A549 (cell line): ENCODE measurements at regions not wholly inside any gene's neighbourhood (a gene's known extent, or its start where the extent isn't known, plus 50 kb on each side); places are given as distances from the start of the nearest gene placed in this dataset.

Experiments used
- ATAC-seq, 2 experiments: fragments of 200-7000 bp in 1 of 2; fragments of >200 bp in 1 of 2; cut with Nextera tagmentation in 1 of 2; cut with Tn5 transposase in 1 of 2; 3 replicates each; pipeline versions ENCODE4 v1.8.0 to v1.9.1; 2018 to 2020; ENCODE audit warnings: mild to moderate bottlenecking in 1 of 2, moderate library complexity in 1 of 2
- CTCF ChIA-PET: fragments of 300-600 bp; sonication (Branson Sonifier 250); formaldehyde crosslinking; extraction: SDS; loops from one replicate; lab custom pipeline; 2021; ENCODE audit warnings: antibody characterized with exemption, inconsistent platforms; lab: Yijun Ruan, JAX
- POLR2A ChIA-PET: fragments of 350-600 bp; formaldehyde crosslinking; extraction: SDS; loops from one replicate; lab custom pipeline; 2021; ENCODE audit warnings: antibody characterized with exemption, inconsistent platforms; lab: Yijun Ruan, JAX
- DNase-seq, 2 experiments: peaks; one replicate each; pipeline versions ENCODE4 v3.0.0 to v3.0.0-alpha.2; 2011 to 2016; ENCODE audit warnings: low read depth in 1 of 2, low spot score in 1 of 2
- FAIRE-seq: peaks from 2 replicates; lab custom pipeline; 2011; peaks lifted over from hg19 to GRCh38; lab: Jason Lieb, UNC
- H3K27ac ChIP-seq, 2 experiments: fragments of >200 bp; sonication (Bioruptor Twin); formaldehyde crosslinking; 3 replicates each; pipeline ENCODE4 v1.5.1; 2016 to 2017
- H3K4me1 ChIP-seq: fragments of >200 bp; sonication (Bioruptor Twin); formaldehyde crosslinking; 3 replicates; pipeline ENCODE4 v1.6.1; 2016
- H3K4me2 ChIP-seq: fragments of >200 bp; sonication (Bioruptor Twin); formaldehyde crosslinking; 3 replicates; pipeline ENCODE4 v1.6.1; 2016
- H3K4me3 ChIP-seq: fragments of >200 bp; sonication (Bioruptor Twin); formaldehyde crosslinking; 3 replicates; pipeline ENCODE4 v1.5.1; 2016
- H3K9me3 ChIP-seq: fragments of >200 bp; sonication (Bioruptor Twin); formaldehyde crosslinking; 3 replicates; pipeline ENCODE4 v1.6.1; 2016
- BCL3 ChIP-seq: fragments of >200 bp; sonication (Bioruptor Twin); formaldehyde crosslinking; IDR thresholded peaks from 3 replicates; pipeline ENCODE4 v1.6.1; 2016
- CBX2 ChIP-seq: fragments of 200-600 bp; sonication (generic); IDR thresholded peaks from 2 replicates; pipeline ENCODE4 v1.6.1; 2016; ENCODE audit warnings: low read depth, mild to moderate bottlenecking, borderline replicate concordance
- CBX8 ChIP-seq: fragments of 200-600 bp; sonication (generic); IDR thresholded peaks from 2 replicates; pipeline ENCODE4 v1.6.1; 2016
- CTCF ChIP-seq: fragments of >200 bp; sonication (Bioruptor Twin); formaldehyde crosslinking; IDR thresholded peaks from 3 replicates; pipeline ENCODE4 v1.5.1; 2016
- ESRRA ChIP-seq: fragments of 150-350 bp; IDR thresholded peaks from 2 replicates; pipeline ENCODE4 v1.6.1; 2014; ENCODE audit warnings: mild to moderate bottlenecking, low read length, borderline replicate concordance
- FOSL2 ChIP-seq, 2 experiments: fragments of 450-650 bp in 1 of 2; fragments of >200 bp in 1 of 2; sonication (Bioruptor Twin) in 1 of 2; formaldehyde crosslinking; IDR thresholded peaks; 2 replicates each; pipeline versions ENCODE4 v1.5.0 to v1.6.1; 2016 to 2020; ENCODE audit warnings: mild to moderate bottlenecking in 1 of 2, moderate library complexity in 1 of 2
- KDM1A ChIP-seq: fragments of 200-600 bp; sonication (generic); IDR thresholded peaks from 2 replicates; pipeline ENCODE4 v1.6.1; 2016; ENCODE audit warnings: low read depth, mild to moderate bottlenecking
- KDM5A ChIP-seq: fragments of 200-600 bp; sonication (generic); IDR thresholded peaks from 2 replicates; pipeline ENCODE4 v1.6.1; 2016; ENCODE audit warnings: antibody characterized with exemption, mild to moderate bottlenecking
- MAZ ChIP-seq: fragments of 150-350 bp; IDR thresholded peaks from 2 replicates; pipeline ENCODE4 v1.6.1; 2014; ENCODE audit warnings: antibody characterized with exemption, low read depth, low read length, borderline replicate concordance
- NPAS2 ChIP-seq: fragments of 250-450 bp; sonication (Bioruptor Pico); IDR thresholded peaks from 2 replicates; pipeline ENCODE4 v1.8.0; 2022; ENCODE audit warnings: mild to moderate bottlenecking, moderate library complexity, borderline replicate concordance
- POLR2AphosphoS2 ChIP-seq: conservative IDR thresholded peaks from 2 replicates; pipeline ENCODE4 v1.6.1; 2012; ENCODE audit warnings: low read length, improper control_type of control experiment, inconsistent platforms
- RCOR1 ChIP-seq: fragments of 150-350 bp; IDR thresholded peaks from 2 replicates; pipeline ENCODE4 v1.6.1; 2014; ENCODE audit warnings: antibody characterized with exemption, low read length, low read depth
- RFX5 ChIP-seq: fragments of 450-650 bp; IDR thresholded peaks from 2 replicates; pipeline ENCODE4 v1.7.1; 2014; ENCODE audit warnings: antibody characterized with exemption, mild to moderate bottlenecking, moderate library complexity
- ZNF302 ChIP-seq: fragments of 250-450 bp; sonication (Bioruptor Pico); IDR thresholded peaks from 2 replicates; pipeline ENCODE4 v1.9.0; 2021; ENCODE audit warnings: inconsistent platforms, mild to moderate bottlenecking, moderate library complexity
- WGBS: methylation state at CpG from one replicate; pipeline ENCODE4 v1.1.6; 2017; ENCODE audit errors: missing lambda C conversion rate; 5-methylcytosine and 5-hydroxymethylcytosine counted together
- TF ChIP-seq, protein P1 (sequence below): fragments of 450-650 bp; IDR thresholded peaks from 2 replicates; pipeline ENCODE4 v1.6.1; 2014; ENCODE audit warnings: antibody characterized with exemption
- TF ChIP-seq, protein P2 (sequence below): fragments of 200-600 bp; sonication (generic); IDR thresholded peaks from 2 replicates; pipeline ENCODE4 v1.6.1; 2016; ENCODE audit warnings: antibody characterized with exemption, mild to moderate bottlenecking, moderate library complexity

DNA sequence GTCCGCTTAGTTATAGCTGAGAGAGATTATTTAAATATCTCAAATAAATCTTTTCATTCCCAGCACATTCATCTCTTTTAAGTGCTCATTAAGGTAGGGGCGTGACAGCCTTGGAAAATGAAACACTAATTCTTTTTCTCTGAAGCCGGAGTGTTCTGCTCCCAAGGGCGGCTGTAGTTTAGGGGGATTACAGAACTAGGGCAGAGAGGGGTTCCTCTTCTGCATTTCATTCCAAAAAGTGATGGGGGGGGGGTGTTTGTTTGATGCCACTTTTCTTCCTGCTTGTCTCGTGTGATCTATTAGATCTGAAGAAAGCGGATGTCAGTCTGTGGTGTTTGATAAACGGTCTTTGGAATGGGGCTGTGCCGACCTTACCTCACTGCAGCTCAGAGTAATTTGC lies 506.5 kb upstream of the MGMT start:
- no peak for FAIRE-seq
- Histone ChIP-seq H3K4me2 (no peak overlapping the region), H3K4me1 (no peaks in the 10 kb centered on the region), H3K27ac (no peak overlapping the region), H3K9me3 (no peaks in the 10 kb centered on the region), H3K4me3 (no peak overlapping the region)
- TF ChIP-seq RFX5 (no peak), ZNF302 (no peak), MAZ (no peak), NPAS2 (CRISPR knock-in tag) (no peak), FOSL2 (IDR thresholded peaks at IDR 0.05) (no peak), FOSL2 (CRISPR knock-in tag; IDR thresholded peaks at IDR 0.05) (no peak), BCL3 (no peak), ESRRA (no peak), KDM5A (no peak)
- TF ChIP-seq, protein P1, sequence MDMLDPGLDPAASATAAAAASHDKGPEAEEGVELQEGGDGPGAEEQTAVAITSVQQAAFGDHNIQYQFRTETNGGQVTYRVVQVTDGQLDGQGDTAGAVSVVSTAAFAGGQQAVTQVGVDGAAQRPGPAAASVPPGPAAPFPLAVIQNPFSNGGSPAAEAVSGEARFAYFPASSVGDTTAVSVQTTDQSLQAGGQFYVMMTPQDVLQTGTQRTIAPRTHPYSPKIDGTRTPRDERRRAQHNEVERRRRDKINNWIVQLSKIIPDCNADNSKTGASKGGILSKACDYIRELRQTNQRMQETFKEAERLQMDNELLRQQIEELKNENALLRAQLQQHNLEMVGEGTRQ = no peak
- POLR2A ChIA-PET = no interaction called here
- CTCF ChIA-PET = interaction anchor here (0.6 kb wide), 1 partner anchor 1193 kb away, joined by 3 read pairs; no protein-coding TSS in a partner anchor
- ATAC-seq = no peak
- 7% methylated on average over 8 of the region's 8 CpGs for WGBS
- DNase-seq = no peak

DNA sequence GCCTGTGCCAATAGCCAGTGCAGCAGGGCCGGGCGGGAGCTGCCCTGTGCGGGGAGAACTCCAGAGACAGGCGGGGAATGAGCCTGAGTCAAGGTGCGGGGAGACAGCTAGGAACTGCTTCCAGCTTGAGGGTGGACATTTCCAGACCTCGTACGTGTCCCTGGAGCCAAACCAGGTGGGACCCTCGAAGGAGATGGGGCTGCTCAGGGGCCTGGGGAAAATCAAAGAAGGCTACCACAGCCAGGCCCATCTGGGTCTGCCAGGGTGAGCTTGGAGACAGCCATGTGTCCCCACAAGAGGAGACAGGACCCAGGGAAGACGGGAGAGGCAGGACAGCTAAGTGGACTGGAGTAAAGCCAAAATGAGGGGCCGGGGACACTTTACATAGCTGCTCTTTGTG lies 504.9 kb upstream of the MGMT start:
- Histone ChIP-seq H3K4me2 (no peak overlapping the region), H3K9me3 (no peaks in the 10 kb centered on the region), H3K27ac (no peak overlapping the region), H3K4me3 (no peak overlapping the region), H3K4me1 (no peaks in the 10 kb centered on the region)
- DNase-seq = no peak
- FAIRE-seq = no peak
- TF ChIP-seq, protein P2, sequence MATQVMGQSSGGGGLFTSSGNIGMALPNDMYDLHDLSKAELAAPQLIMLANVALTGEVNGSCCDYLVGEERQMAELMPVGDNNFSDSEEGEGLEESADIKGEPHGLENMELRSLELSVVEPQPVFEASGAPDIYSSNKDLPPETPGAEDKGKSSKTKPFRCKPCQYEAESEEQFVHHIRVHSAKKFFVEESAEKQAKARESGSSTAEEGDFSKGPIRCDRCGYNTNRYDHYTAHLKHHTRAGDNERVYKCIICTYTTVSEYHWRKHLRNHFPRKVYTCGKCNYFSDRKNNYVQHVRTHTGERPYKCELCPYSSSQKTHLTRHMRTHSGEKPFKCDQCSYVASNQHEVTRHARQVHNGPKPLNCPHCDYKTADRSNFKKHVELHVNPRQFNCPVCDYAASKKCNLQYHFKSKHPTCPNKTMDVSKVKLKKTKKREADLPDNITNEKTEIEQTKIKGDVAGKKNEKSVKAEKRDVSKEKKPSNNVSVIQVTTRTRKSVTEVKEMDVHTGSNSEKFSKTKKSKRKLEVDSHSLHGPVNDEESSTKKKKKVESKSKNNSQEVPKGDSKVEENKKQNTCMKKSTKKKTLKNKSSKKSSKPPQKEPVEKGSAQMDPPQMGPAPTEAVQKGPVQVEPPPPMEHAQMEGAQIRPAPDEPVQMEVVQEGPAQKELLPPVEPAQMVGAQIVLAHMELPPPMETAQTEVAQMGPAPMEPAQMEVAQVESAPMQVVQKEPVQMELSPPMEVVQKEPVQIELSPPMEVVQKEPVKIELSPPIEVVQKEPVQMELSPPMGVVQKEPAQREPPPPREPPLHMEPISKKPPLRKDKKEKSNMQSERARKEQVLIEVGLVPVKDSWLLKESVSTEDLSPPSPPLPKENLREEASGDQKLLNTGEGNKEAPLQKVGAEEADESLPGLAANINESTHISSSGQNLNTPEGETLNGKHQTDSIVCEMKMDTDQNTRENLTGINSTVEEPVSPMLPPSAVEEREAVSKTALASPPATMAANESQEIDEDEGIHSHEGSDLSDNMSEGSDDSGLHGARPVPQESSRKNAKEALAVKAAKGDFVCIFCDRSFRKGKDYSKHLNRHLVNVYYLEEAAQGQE = no peak
- no peak for TF ChIP-seq CBX2
- TF ChIP-seq KDM1A = no peak
- TF ChIP-seq CBX8 = no peak
- no peak for TF ChIP-seq MAZ
- no peak for TF ChIP-seq RCOR1
- TF ChIP-seq CTCF = no peak
- no peak for TF ChIP-seq POLR2AphosphoS2
- 4% methylated on average over 7 of the region's 10 CpGs for WGBS
- POLR2A ChIA-PET = no interaction called here
- CTCF ChIA-PET = no interaction called here
- no peak for ATAC-seq
